Astrocyte of the hippocampus (primary cell): ENCODE measurements at regions not wholly inside any gene's neighbourhood (a gene's known extent, or its start where the extent isn't known, plus 50 kb on each side); places are given as distances from the start of the nearest gene placed in this dataset.

Experiments
- DNase-seq: peaks from one replicate; pipeline ENCODE4 v3.0.0; 2011; ENCODE audit warnings: low read depth, low spot score

DNA sequence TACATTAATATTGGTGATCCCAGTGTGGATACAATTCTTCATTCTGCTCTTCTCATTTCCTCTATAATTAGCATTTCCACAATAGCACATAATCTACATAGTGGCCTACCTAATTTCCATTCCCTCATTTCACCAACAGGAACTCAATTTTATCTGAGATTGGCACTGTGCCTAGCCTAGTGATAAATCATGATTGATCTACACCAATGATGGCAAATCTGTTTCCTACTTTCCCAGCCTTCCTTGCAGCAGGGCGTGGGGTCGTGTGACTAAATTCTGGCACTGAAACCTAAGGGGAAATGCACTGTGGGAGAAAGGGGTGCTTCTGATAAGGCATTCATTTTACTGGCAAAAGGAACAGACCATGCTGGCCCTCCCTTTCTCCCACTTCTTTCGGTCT is 66.6 kb upstream of the TOM1L1 start:
- DNase-seq: no peak

- DNase-seq: no peak
Measured at GRCh38 chr17:54835015-54835414, 65.6 kb upstream of the TOM1L1 start.

- no peak for DNase-seq
Measured at GRCh38 chr17:54836723-54837462, 63.8 kb upstream of the TOM1L1 start.

- DNase-seq: no peak
Measured at GRCh38 chr17:54838651-54839421, 61.8 kb upstream of the TOM1L1 start.

- DNase-seq: no peak
Measured at GRCh38 chr17:54839447-54839846, 61.2 kb upstream of the TOM1L1 start.

DNA sequence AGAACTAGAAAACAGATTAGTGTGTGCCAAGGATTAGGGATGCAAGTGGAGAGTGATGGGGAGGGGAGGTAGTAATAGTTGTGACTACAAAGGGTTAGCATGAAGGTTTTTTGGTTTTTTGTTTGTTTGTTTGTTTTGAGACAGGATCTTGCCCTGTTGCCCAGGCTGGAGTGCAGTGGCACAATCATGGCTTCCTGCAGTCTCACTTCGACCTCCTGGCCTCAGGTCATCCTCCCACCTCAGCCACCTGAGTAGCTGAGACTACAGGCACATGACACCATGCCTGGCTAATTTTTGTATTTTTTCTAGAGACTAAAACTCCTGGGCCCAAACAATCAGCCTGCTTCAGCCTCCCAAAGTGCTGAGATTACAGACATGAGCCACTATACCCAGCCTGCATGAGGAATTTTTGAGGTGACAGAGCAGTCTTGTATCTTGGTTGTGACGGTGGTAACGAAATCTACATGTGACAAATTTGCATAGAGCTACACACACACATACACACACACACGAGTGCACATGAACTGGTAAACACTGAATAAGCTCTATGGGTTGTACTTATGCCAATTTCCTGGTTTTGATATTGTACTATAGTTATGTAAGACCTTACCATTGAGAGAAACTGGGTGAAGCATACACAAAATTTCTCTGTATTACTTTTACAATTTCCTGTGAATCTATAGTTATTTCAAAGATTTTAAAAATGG is 59.6 kb upstream of the TOM1L1 start:
- no peak for DNase-seq

- no peak for DNase-seq
Measured at GRCh38 chr17:54841656-54842055, 59.0 kb upstream of the TOM1L1 start.

- DNase-seq: no peak
Measured at GRCh38 chr17:54844233-54844632, 56.4 kb upstream of the TOM1L1 start.

DNA sequence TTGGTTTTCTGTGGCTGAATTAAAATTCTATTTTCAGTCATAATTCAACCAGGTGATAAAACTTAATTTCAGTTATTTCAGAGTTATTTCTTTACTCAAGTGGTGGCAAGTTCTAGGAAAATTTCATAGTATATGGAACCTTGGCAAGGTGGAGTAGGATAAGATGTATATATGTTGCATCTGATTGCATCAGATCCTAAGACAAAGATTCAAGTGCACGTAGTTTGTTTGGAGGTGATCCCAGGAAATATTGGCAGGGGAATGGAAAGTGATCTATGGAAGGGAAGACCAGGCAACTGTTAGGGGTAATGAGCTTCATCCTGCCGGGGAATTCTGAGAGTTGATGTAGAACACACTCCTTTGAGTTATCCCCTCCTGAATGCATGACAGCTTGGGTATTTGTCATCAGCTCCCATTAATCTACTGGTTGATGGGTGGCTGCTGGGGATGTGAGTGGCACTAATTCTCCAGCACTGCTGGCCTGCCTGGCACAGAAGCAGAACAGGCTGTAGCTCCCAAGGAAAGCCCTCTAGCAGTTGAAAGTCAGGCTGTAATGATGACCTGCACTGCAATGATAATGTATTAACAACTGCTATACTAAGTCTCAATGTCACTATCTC is 52.2 kb upstream of the TOM1L1 start:
- no peak for DNase-seq

DNA sequence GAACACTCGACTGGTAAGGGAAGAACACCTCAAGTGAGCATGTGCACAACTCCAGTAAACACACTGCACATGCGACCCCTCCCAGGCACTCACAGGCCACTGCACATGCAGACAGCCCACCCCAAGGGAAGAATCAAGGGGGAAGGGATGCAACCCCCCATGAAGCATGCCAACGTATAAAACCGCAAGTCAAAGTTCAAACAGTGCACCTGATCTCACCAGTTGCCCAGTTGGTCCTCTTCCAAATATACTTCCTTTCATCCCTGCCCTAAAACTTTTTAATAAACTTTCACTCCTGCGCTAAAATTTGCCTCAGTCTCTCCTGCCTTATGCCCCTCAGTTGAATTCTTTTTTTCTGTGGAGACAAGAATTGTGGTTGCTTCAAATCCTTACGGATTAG is 51.0 kb upstream of the TOM1L1 start:
- no peak for DNase-seq
